DMS 273 (cell line): ENCODE measurements at regions not wholly inside any gene's neighbourhood (a gene's known extent, or its start where the extent isn't known, plus 50 kb on each side); places are given as distances from the start of the nearest gene placed in this dataset.
"Not testable (repeated sequence)": the region's sequence is repeated elsewhere in the genome, so short reads cannot be mapped to it uniquely, and the experiment has no call there.

Source experiments
- DNase-seq: peaks from one replicate; lab custom pipeline; 2025; ENCODE audit not compliant: unreplicated experiment; lab: John Stamatoyannopoulos, UW

DNA sequence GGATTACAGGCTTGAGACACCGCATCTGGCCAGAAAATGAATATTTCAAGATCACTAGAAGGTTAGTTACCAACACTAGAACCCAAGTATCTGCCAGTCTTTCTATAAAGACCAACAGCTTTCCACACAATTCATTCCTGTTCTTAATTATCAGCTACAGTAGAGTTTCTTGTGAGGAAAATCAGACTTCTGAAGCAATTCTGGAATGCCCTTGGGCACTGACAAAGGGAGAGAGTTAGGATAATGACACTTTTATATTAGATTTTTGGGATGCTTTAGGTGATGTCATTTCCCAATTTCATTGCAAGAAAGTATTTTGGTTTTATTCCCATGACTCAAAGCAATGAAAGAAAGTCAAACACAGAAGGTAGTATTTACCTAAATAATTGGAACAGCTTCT lies 497.0 kb upstream of the TUSC1 start:
- DNase-seq, result no peak

- DNase-seq, result no peak
These were observed 494.1 kb upstream of the TUSC1 start for GRCh38 chr9:26172301-26172700.

- no peak for DNase-seq
These were observed 493.4 kb upstream of the TUSC1 start for GRCh38 chr9:26171691-26172090.

- no peak for DNase-seq
These were observed 491.9 kb upstream of the TUSC1 start for GRCh38 chr9:26170190-26170589.

- no peak for DNase-seq
These were observed 491.5 kb upstream of the TUSC1 start for GRCh38 chr9:26169708-26170107.

DNA sequence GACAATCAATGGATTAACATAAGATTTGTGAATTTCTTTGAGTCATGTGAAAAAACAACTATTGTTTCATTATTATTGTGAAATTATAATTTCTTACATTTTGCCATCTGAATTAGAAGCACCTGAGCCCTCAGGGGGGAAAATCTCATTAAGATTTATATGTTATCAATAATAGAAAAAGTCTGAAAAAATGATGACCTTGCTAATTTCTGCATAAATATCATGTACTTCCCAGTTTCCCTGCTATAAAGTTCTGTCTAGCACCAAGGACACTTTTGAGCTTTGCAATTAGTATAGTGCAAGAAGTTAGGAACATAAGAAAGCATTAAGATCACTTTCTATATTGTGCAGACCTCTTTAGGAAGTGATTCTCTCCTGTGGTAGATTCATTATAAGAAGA lies 488.3 kb upstream of the TUSC1 start:
- no peak for DNase-seq

DNA sequence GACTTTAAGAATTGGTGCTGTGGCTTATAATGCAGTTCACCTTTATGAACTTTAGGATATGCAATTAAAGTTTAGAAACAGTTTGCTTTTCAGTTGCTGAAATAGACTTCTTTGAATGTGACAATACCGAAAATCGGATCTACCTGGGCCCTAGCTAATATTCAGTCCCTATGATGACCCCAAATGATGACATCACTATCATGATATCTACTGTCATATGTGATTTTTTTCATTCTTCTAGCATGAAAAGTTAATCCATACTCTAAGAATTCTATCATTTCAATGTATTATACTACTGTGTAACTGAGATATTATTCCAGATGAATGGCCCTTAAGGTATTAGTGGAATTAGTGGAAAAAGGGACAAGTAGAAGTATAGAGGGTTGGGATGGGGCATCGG lies 487.2 kb upstream of the TUSC1 start:
- no peak for DNase-seq

DNA sequence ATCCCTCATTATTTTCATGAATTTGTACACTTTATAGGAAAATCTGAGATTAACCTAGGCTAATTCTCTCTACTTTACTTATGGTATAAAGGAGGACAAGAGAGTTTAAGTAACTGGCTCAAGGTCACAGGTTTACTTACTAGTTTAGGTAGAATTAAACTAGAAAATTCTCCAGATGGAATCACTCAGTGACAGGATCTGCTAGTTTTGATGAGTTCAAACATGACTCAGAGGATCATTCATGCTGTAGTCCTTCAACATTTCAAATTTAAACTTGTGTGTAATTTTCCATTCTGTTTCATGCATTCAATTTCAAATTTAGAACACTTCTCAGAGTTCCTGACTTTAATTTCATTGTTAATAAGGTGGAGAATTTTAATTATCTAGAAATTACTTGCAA lies 485.7 kb upstream of the TUSC1 start:
- DNase-seq, result no peak

GRCh38 chr9:26159575-26160392 lies 481.5 kb upstream of the TUSC1 start:
- no peak for DNase-seq

- no peak for DNase-seq
These were observed 480.4 kb upstream of the TUSC1 start for GRCh38 chr9:26158631-26159150.

GRCh38 chr9:26157411-26157810 lies 479.2 kb upstream of the TUSC1 start:
- no peak for DNase-seq

GRCh38 chr9:26152350-26152749 lies 474.1 kb upstream of the TUSC1 start:
- no peak for DNase-seq

- no peak for DNase-seq
These were observed 469.9 kb upstream of the TUSC1 start for GRCh38 chr9:26148128-26148527.

DNA sequence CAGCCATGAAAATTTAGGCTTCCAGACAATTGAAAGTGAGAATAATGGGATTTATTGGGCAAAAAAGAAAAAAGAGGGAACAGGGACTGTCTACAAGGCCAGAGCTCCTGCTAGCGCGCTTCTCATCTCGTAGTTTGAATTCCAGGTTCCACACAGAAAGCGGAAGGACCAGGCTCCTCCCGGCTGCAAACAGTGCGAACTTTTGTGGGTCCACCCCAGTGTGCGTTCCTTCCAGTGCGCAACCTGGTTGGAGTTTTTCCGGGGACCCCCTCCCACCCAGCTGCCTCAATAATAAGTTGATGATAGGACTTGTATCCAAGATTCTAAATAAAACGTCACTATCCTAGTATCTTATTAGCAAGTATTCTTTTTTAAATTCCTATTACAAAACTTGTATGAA lies 467.7 kb upstream of the TUSC1 start:
- DNase-seq, result no peak

GRCh38 chr9:26142631-26143030 lies 464.4 kb upstream of the TUSC1 start:
- DNase-seq, result no peak

GRCh38 chr9:26142201-26142600 lies 464.0 kb upstream of the TUSC1 start:
- DNase-seq, result no peak

DNA sequence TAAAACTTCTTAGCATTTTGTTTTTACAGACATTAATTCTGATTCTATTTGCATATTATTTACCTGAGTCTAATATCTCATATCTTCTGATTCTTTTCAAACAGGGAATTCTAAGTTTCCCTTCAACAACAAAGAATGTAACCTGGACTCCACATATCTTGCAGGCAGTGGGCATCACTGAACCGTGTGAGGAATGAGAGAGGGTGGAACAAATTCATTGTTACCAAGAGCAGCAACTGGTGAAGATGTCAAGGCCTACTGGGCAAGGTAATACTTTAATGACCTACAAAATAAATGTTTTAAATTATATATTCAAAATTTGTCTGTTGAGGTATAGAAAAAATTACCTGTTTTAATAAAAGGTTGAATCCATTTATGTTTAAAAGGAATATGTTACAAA lies 455.3 kb upstream of the TUSC1 start:
- DNase-seq, result no peak

- no peak for DNase-seq
These were observed 454.6 kb upstream of the TUSC1 start for GRCh38 chr9:26132746-26133312.

DNA sequence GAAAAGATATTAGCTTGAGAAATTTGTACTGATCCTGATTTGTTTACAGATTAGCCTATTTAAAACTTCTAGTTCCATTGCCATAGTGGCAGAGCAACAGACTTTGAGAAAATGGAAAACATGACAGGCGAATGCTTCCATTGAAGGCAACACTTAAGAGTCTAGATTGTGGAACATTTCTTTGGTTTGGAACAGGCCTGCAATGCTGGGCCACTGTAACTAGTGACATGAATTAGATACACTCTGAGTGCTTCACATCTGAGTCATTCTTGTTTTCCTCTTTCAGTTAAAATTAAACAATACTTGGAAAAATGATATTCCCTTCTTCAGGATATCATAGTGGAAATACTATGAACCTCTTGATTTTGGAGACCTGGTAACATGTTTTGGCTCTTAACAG lies 453.6 kb upstream of the TUSC1 start:
- DNase-seq, result no peak

DNA sequence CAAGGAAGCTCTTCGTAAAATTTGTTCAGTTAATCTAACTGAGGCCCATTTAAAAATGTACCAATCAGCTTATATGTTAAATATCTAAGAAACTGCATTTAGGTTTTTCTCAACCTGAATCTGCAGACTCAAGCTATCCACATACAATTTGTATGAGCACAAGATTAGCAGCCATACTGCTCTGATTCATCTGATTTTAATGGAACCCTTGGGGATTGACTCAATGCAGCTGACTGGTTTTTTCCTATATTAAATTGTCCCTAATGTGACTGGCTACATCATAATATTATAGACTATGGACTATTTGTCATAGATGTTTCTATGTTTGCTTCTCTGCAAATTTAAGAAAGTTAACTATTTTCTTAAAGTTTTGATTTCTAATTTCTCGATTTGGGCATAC lies 451.0 kb upstream of the TUSC1 start:
- DNase-seq, result no peak

- no peak for DNase-seq
These were observed 447.4 kb upstream of the TUSC1 start for GRCh38 chr9:26125693-26126092.

- DNase-seq, result not testable (repeated sequence)
These were observed 437.8 kb upstream of the TUSC1 start for GRCh38 chr9:26116085-26116484.

DNA sequence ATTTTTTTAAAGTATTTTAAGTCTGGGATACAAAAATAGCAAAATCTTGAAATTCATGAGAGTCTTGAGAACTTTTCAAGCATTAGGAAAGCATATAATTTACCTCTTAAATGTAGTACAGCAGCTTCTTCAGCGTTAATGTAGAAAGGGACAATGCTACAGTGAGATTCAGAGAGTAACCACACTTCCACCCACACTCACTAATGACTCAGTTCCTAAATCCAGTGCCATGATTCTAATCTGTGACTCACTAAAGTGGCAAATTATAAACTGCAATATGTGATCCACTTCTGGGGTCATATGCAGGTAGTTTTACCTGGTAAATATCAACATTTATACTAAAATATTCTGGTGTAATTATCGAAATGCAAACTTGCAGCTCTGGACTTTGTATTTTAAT lies 434.5 kb upstream of the TUSC1 start:
- no peak for DNase-seq
